ENCODE measurements at regions not wholly inside any gene's neighbourhood (a gene's known extent, or its start where the extent isn't known, plus 50 kb on each side); places are given as distances from the start of the nearest gene placed in this dataset.

DNA sequence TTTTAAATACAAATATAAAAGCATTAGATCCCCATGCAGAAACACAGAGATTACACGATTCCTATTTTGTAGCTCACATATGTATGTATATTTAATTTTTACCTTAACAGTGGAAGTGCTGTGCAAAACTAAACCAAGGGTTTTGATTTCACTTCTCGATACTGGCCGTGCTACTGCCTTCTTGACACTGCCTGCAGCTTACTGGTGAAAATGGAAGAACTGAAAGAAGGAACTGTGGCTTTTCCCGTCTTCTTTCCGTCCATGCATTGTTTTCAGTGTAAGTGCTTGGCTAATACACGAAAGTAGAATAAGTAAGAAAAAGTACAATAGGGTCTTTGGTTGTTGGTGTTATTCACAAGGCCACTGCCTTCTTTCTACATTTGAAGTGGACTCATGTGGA is 129.5 kb downstream of the NDUFA10 start:
- H3K9me3 ChIP-seq (ENCODE audit: control insufficient read depth, insufficient read depth, low read depth, low read length), result no peaks in the 10 kb centered on the region
- no peaks in the 10 kb centered on the region for H3K36me3 ChIP-seq (ENCODE audit: control insufficient read depth, insufficient read depth, low read length)
- no peaks in the 10 kb centered on the region for H4K20me1 ChIP-seq (ENCODE audit: control insufficient read depth, extremely low read depth, insufficient read depth, low read length)
- DNase-seq (ENCODE audit: low read depth in 2 of 2), result no peak
- no peak overlapping the region for H2AFZ ChIP-seq (ENCODE audit: low read length)
- no peaks in the 10 kb centered on the region for H3K27me3 ChIP-seq (ENCODE audit: control insufficient read depth, insufficient read depth, low read length)
- no peaks in the 10 kb centered on the region for H3K79me2 ChIP-seq (ENCODE audit: control insufficient read depth, insufficient read depth, low read length)
- no peak overlapping the region for H3K9ac ChIP-seq (ENCODE audit: insufficient read depth, low read length)
- H3K4me2 ChIP-seq (ENCODE audit: extremely low read depth, insufficient read depth, low read length), result no peak overlapping the region
- H3K27ac ChIP-seq (ENCODE audit: insufficient read depth, low read length), result no peak overlapping the region
- H3K4me1 ChIP-seq (ENCODE audit: control insufficient read depth, extremely low read depth, insufficient read depth, low read length), result no peaks in the 10 kb centered on the region
- H3K4me3 ChIP-seq (replicated peaks in 1 of 4; ENCODE audit: control extremely low read depth in 1 of 4, insufficient read depth in 1 of 4, low read depth in 3 of 4, low read length in 4 of 4), result no peak overlapping the region
- TF ChIP-seq, protein P1, sequence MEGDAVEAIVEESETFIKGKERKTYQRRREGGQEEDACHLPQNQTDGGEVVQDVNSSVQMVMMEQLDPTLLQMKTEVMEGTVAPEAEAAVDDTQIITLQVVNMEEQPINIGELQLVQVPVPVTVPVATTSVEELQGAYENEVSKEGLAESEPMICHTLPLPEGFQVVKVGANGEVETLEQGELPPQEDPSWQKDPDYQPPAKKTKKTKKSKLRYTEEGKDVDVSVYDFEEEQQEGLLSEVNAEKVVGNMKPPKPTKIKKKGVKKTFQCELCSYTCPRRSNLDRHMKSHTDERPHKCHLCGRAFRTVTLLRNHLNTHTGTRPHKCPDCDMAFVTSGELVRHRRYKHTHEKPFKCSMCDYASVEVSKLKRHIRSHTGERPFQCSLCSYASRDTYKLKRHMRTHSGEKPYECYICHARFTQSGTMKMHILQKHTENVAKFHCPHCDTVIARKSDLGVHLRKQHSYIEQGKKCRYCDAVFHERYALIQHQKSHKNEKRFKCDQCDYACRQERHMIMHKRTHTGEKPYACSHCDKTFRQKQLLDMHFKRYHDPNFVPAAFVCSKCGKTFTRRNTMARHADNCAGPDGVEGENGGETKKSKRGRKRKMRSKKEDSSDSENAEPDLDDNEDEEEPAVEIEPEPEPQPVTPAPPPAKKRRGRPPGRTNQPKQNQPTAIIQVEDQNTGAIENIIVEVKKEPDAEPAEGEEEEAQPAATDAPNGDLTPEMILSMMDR (conservative IDR thresholded peaks at IDR 0.05 in 1 of 2, IDR thresholded peaks at IDR 0.05 in 1 of 2; ENCODE audit: low read depth in 1 of 2, low read length in 2 of 2), result no peak
- TF ChIP-seq EZH2 (IDR thresholded peaks at IDR 0.05; ENCODE audit: low read length, missing control alignments), result no peak

DNA sequence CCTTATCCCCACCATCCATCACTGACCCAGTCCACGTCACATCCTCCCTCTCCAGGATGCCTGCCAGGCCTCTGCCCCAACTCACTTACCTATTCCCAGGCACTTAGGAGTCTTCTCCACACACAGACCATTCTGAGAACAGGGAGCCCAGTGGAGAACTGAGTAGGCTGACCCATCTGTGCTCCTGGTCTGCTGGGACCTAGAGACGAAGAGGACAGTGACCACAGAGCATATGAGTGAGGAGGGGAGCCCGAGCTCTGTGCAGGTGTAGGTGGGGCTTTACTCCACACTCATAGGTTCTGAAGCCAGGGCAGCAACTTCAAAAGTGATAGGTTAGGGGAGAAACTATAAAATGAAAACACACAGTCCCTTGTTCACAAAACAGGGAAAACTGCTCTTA is 130.0 kb downstream of the NDUFA10 start:
- DNase-seq (ENCODE audit: low read depth in 2 of 2), result no peak
- Histone ChIP-seq H3K79me2 (ENCODE audit: control insufficient read depth, insufficient read depth, low read length) (no peaks in the 10 kb centered on the region), H2AFZ (ENCODE audit: low read length) (no peak overlapping the region), H3K9me3 (ENCODE audit: control insufficient read depth, insufficient read depth, low read depth, low read length) (no peaks in the 10 kb centered on the region), H3K9ac (ENCODE audit: insufficient read depth, low read length) (no peak overlapping the region), H3K4me3 (replicated peaks in 1 of 4; ENCODE audit: control extremely low read depth in 1 of 4, insufficient read depth in 1 of 4, low read depth in 3 of 4, low read length in 4 of 4) (no peak overlapping the region), H3K4me2 (ENCODE audit: extremely low read depth, insufficient read depth, low read length) (no peak overlapping the region), H3K36me3 (ENCODE audit: control insufficient read depth, insufficient read depth, low read length) (no peaks in the 10 kb centered on the region), H3K27ac (ENCODE audit: insufficient read depth, low read length) (no peak overlapping the region), H3K27me3 (ENCODE audit: control insufficient read depth, insufficient read depth, low read length) (no peaks in the 10 kb centered on the region), H3K4me1 (ENCODE audit: control insufficient read depth, extremely low read depth, insufficient read depth, low read length) (no peaks in the 10 kb centered on the region), H4K20me1 (ENCODE audit: control insufficient read depth, extremely low read depth, insufficient read depth, low read length) (no peaks in the 10 kb centered on the region)
- no peak for TF ChIP-seq EZH2 (IDR thresholded peaks at IDR 0.05; ENCODE audit: low read length, missing control alignments)
- TF ChIP-seq, protein P1 (conservative IDR thresholded peaks at IDR 0.05 in 1 of 2, IDR thresholded peaks at IDR 0.05 in 1 of 2; ENCODE audit: low read depth in 1 of 2, low read length in 2 of 2), result no peak

DNA sequence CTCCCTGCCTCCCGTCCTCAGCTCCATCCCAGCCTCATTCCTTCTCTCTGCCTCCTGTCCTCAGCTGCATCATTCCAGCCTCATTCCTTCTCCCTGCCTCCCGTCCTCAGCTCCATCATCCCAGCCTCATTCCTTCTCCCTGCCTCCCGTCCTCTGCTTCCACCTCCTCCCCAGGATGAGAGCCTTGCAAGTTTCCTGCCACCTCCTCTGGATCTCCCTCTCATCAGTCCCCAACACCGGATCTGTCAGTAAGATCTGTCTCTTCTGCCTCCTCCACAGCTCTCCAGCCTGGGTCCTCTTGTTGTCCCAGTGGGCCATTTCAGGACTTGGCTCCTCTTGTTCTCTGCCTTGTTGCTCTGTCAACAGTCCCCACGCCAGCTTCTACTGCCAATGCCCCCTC is 130.9 kb downstream of the NDUFA10 start:
- TF ChIP-seq, protein P1 (conservative IDR thresholded peaks at IDR 0.05 in 1 of 2, IDR thresholded peaks at IDR 0.05 in 1 of 2; ENCODE audit: low read depth in 1 of 2, low read length in 2 of 2), result no peak
- no peak for TF ChIP-seq EZH2 (IDR thresholded peaks at IDR 0.05; ENCODE audit: low read length, missing control alignments)
- H3K27ac ChIP-seq (ENCODE audit: insufficient read depth, low read length), result no peak overlapping the region
- H2AFZ ChIP-seq (ENCODE audit: low read length), result no peak overlapping the region
- H4K20me1 ChIP-seq (ENCODE audit: control insufficient read depth, extremely low read depth, insufficient read depth, low read length), result no peaks in the 10 kb centered on the region
- H3K9me3 ChIP-seq (ENCODE audit: control insufficient read depth, insufficient read depth, low read depth, low read length), result no peaks in the 10 kb centered on the region
- H3K36me3 ChIP-seq (ENCODE audit: control insufficient read depth, insufficient read depth, low read length), result no peaks in the 10 kb centered on the region
- H3K79me2 ChIP-seq (ENCODE audit: control insufficient read depth, insufficient read depth, low read length), result no peaks in the 10 kb centered on the region
- no peak for DNase-seq (ENCODE audit: low read depth in 2 of 2)
- H3K9ac ChIP-seq (ENCODE audit: insufficient read depth, low read length), result no peak overlapping the region
- no peaks in the 10 kb centered on the region for H3K27me3 ChIP-seq (ENCODE audit: control insufficient read depth, insufficient read depth, low read length)
- H3K4me1 ChIP-seq (ENCODE audit: control insufficient read depth, extremely low read depth, insufficient read depth, low read length), result no peaks in the 10 kb centered on the region
- no peak overlapping the region for H3K4me2 ChIP-seq (ENCODE audit: extremely low read depth, insufficient read depth, low read length)
- no peak overlapping the region for H3K4me3 ChIP-seq (replicated peaks in 1 of 4; ENCODE audit: control extremely low read depth in 1 of 4, insufficient read depth in 1 of 4, low read depth in 3 of 4, low read length in 4 of 4)
